ENCODE measurements at regions not wholly inside any gene's neighbourhood (a gene's known extent, or its start where the extent isn't known, plus 50 kb on each side); places are given as distances from the start of the nearest gene placed in this dataset.

- TF ChIP-seq EZH2phosphoT487 (IDR thresholded peaks at IDR 0.05; ENCODE audit: insufficient read depth, low read depth) (no peak), EZH2 (IDR thresholded peaks at IDR 0.05; ENCODE audit: insufficient read depth, poor library complexity, severe bottlenecking) (no peak)
Observed at GRCh38 chr11:116148645-116149044, 624.1 kb downstream of the BUD13 start.

Measured in GM23248 (cell line).